Femur (tissue), 1 donor: ENCODE measurements at regions not wholly inside any gene's neighbourhood (a gene's known extent, or its start where the extent isn't known, plus 50 kb on each side); places are given as distances from the start of the nearest gene placed in this dataset.
A peak's percentile ranks its signal among the peaks of the same experiment; 100 is the strongest.

ENCODE experiments used
- DNase-seq: peaks from one replicate; pipeline ENCODE4 v3.0.0-alpha.2; 2017

- no peak for DNase-seq
Observed at GRCh38 chr11:13874597-13874996, 87.9 kb upstream of the SPON1 start.

GRCh38 chr11:13875643-13876042 is 86.9 kb upstream of the SPON1 start:
- no peak for DNase-seq

GRCh38 chr11:13876423-13876822 is 86.1 kb upstream of the SPON1 start:
- DNase-seq, result no peak

DNA sequence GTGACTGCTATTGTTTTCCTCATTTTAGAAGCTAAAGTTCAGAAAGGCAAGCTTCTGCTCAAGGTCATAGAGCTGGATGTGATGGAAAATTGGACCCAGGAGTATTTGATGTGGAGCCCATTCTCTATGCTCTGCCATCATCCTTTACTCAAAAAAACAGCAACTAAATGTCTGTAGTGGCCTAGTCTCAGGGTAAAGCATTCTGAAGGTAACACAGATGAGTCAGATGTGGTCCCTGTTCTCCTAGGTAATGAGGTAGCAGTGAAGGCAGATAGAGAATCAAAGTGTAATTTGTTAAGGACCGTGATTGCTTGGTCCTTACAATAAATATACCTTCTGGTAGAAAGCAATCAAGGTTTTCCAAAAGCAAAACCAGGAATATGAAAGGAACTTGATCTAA is 84.4 kb upstream of the SPON1 start:
- DNase-seq, result no peak

DNA sequence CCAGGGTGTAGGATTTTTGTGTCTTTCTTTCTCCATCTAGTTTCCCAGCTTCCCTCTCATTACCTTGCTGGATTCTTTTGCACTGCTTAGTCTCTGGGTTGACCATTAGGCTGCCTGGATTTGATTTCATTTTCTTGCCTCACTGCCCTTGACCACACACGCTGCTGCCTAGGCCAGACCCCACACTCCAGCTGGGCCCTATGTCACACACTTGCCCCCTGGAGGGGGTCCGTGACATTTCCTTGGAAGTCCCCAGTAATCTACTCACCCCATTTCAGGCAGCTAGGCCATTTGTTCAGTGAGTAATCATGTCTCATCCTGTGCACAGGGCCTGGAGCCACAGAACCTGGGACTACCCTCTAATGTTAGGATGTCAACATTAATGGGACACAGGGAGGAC is 81.9 kb upstream of the SPON1 start:
- no peak for DNase-seq

DNA sequence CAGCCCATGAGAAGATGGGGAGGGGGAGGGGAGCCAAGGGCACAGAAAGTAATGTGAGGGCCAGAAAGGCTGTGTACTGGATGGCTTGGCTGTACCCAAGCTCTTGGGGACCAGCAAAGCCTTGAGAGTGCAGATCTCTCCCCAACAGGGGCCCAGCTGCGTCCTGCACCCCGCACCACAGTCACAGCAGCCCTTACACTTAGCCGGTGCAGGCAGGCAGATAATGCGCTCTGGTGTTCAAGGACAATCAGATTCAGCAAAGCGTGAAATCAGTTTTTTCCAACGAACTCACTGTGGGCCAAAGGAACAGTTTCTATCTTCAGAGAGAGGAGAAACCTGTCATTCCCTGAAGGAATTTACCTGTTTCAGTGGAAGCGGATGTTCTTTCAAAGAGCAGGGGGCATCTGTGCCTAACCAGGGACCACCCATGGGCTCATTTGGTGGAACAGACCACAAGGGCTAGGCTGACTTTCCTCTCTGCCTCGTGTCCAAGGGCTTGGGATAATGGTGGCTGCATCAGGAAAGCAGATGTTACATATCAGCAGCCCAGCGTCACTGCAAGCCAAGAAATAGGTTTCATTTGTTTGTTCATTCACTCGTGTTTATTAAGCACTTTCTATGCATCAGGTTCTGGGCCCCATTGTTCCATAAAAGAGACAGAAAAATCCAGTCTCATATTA is 81.2 kb upstream of the SPON1 start:
- no peak for DNase-seq

DNA sequence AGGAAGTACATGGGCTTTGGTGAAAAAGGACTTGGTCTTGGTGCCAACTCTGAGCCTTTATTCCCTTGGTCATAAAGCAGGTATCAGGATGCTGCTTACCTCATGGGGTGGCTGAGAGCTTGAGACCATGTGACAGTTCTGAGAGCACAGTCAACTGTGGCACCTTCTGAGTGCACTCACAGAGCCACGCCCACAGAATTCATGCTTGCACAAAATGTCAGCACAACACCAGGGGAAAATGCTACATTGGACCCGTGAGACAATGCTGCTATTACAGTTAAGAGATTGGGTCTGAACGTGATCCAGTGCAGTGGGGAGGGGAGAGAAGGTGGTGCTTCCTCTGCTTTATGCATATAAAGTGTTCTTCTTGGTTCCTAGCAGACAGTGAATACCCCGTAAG is 79.5 kb upstream of the SPON1 start:
- DNase-seq, result no peak

GRCh38 chr11:13883589-13883988 is 78.9 kb upstream of the SPON1 start:
- no peak for DNase-seq

DNA sequence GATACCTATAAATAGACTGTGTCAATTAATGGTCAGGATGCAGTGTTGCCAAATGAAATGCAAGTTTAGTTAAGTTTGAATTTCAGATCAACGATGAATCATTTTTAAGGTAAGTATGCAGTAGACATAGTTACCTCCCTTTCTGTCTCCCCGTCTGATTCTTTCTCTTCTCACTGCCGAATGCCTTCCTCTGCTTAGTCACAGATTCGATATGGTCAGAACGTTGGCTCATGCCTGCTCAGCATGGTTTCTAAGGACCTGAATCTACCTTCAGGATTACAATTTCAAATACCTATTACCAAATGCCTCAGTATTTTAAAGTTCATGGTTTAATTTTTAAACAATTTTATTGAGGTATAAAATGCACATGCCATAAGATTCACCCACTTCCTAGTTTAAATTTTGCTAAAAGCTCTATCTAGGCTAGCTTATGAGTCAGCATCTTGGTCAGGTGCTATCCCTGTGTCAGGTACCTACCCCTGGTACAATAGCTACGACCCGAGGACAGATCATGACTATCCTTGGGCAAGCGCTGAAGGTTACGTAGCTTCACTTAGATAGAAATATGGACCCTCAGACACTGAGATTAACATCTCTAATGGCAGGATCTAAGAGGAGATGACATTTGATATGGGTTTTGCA is 78.2 kb upstream of the SPON1 start:
- DNase-seq, result no peak

DNA sequence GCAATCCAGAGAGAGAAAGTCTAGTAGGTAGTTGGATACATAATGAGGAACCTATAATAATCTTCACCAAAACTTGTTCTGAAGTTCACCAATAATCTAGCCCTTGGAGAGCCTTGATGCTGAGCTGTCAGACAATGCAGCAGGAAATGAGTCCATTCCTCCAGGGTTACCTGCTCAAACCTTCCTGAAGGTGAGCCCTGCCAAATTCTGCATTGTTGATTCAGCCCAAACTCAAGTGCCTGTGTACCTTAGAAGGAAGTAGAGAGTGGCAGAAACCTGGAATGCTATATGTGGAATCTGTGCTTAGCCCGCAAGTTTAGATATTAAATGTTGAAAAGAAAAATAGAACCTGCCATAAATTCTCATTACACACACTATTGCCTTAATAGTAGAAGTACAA is 77.4 kb upstream of the SPON1 start:
- no peak for DNase-seq

DNA sequence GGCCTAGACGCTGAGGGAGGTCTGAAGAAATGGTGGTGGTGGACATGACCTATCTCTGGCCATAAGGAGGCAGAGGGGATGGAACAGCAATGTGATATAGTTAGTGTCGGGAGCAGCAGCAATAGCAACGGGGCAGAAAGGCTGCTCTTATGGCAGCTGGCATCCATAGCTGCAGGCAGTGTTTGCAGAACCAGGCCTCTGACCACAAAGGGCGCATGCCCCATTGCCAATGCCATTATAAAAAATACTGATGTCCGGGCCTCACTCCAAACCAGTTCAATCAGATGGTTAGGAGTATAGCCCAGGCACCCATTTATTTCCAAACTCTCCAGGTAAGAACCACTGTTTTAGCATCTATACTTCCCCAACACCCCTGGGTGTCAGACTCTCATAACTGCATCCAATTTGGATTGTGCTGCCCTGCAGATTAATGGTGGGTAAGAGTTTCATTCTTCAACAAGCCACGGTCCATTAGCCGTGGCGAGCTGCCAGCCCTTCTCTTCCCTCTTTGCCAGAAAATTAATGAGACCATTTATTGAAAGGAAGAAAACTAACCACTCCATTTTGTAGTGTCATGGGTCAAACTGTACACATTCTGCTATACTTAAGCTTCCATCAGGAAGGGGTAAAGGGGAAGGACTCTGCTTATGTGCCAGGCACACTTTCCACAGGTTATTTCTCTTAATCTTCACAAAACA is 72.8 kb upstream of the SPON1 start:
- DNase-seq, result no peak

DNA sequence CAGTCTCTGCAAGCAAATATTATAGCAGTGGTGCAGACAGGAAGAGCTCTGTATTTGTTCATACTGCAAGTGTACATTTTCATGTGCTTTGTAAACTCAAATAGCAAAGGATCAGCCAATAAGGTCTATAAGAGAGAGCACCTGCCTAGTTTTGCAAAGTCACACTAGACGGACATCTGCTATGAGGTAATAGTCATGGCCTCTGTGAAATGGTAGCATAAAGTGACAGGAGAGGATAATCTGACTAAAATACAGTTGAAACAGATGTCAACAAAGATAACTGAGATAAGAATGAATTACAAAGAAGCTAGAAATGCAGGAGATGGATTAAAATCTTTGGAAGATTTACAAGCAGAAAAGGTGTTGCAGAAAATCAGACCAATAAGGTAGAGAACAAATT is 70.6 kb upstream of the SPON1 start:
- no peak for DNase-seq

- DNase-seq, result no peak
Observed at GRCh38 chr11:13896175-13896980, 66.1 kb upstream of the SPON1 start.

- DNase-seq, result no peak
Observed at GRCh38 chr11:13896981-13897353, 65.6 kb upstream of the SPON1 start.

DNA sequence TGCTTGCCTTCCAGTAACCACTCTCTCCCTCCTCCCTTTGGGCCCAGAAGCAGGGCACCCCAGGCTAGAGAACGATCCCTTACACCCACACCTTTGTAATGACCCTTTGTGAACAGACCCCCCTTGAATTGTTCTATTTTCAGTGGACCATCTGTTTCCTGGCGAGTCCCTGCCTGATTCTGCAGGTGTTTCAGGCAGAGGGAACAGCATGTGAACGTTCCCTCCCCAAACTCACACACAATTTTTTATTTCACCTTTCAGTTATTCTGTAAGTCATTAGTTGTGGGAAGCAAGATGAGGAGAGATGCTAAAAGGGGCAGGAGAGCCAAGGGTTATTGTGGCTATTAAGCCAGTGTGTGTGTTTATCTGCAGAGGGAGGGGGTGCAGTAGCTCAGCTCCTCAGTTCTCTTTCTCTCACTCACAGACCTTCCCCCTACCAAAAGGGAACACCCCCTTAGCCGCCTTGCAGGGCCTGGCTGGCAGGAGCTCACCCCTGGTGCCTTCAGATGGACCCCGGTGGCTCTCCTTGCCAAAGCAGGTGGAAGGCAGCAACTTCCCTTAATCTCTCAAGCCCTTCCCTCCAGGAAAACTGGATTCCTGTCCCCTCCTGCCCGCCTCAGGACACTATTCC is 64.8 kb upstream of the SPON1 start:
- DNase-seq, result no peak

- no peak for DNase-seq
Observed at GRCh38 chr11:13899603-13900002, 62.9 kb upstream of the SPON1 start.

GRCh38 chr11:13902523-13902922 is 60.0 kb upstream of the SPON1 start:
- peak; percentile 80 for DNase-seq

DNA sequence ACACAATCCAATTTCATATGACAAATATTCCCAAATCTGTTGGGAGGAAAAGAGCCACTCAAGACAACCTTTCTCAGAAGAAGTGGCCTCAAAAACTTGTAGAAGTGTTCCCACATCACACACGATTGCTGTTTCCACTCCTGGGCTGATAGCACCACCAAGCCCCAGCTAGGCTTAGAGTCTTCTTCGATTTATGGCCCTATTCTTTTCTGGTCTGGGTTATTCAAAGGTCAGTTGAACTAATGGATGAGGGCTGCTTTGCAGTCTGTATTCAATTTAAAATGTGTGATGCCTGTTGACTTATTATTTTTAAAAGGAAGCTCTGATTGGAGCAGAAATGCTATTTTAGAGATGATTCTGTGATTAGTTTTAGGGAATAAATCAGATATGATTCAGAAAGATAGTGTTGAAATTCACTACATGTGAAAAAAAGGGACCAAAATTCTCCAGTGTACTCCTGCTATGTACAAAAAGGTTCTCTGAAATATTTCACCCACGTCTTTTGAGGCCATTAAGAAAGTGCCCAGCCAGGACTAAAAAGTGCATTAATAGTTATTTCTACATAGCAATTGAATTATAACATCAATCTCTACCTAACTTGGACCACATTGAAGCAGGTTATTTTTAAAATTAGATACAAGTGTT is 57.3 kb upstream of the SPON1 start:
- no peak for DNase-seq

GRCh38 chr11:13907678-13908077 is 54.8 kb upstream of the SPON1 start:
- DNase-seq, result no peak

DNA sequence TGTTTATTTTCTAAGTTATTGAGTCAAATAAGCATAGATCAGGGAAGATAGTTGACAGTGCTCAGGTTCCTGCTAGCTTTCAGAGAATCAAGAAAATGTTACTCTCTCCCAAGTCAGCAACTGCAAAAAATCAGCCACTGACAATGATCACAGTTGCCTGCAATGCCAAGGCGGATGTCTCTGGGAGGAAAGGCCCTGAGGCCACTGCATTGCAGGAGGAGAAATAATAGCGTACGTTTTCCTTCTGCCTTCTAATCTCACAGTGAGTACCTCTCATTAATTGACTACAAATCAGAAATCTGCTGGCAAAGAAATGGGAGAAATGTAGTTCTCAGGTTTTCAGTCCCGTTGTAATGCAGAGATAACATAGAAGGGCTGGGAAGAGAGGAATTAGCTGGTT is 54.0 kb upstream of the SPON1 start:
- DNase-seq, result no peak
